ENCODE measurements at regions not wholly inside any gene's neighbourhood (a gene's known extent, or its start where the extent isn't known, plus 50 kb on each side); places are given as distances from the start of the nearest gene placed in this dataset.

DNA sequence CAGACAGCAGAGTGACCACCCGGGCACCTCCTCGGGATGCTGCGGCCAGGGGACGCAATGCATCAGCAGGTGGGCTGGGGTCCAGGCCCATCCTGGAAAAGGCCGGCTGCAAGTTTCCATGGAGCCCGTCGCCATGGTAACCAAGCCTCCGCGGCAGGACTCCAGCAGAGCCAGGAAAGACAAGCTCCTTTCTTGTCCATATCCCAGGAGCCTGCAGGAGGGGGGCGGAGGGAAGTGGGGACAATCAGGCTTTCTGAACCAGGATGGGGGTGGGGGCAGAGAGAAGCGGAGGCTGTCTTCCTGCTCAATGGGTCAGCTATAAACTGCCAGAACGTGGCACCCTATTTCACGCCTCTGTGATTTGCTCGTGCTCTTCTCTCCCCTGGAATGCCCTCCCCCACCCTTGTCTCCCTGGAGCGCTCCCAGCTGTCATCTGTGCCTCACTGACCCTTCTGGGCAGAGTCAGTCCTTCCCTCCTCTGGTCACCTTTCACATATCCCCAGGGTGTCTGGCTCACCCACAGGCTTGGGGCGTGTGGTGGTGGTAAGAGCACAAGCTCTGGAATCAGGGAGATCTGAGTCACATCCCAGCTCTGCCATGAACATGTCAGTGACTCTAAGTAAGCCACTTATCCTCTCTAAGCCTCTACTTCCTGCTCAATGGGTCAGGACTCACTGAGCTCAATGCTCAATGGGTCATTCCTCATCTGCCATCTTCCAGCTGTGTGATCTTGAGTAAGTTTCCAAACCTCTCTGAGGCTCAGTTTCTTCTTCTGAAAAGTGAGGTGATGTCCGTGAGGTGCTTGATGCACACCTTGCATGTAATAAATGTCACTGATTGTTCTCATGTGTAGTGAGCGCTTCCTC is 58.9 kb upstream of the LAPTM5 start:
- Histone ChIP-seq H3K4me1 (replicated peaks in 1 of 2) (peaks cover 0 to 13% of the 10 kb centered on the region in 2 donors), H3K27me3 (no peaks in the 10 kb centered on the region), H3K27ac (peak overlapping the region in 1 of 5 donors; percentile 61), H3K4me3 (no peak overlapping the region), H3K36me3 (replicated peaks in 1 of 2) (no peaks in the 10 kb centered on the region), H3K9me3 (replicated peaks in 1 of 3) (no peaks in the 10 kb centered on the region)
- no peak for TF ChIP-seq CTCF (IDR thresholded peaks at IDR 0.05)
- no peak for TF ChIP-seq POLR2A (IDR thresholded peaks at IDR 0.05)
- intact Hi-C loops (cut with DNase I) = no loop called here
- 43 to 57% (median 48%) methylated on average over 7 to 18 of the region's 18 CpGs for WGBS, 4 donors
- peak in 5 of 7 donors; percentile 53 to 80 (median 63) for DNase-seq

DNA sequence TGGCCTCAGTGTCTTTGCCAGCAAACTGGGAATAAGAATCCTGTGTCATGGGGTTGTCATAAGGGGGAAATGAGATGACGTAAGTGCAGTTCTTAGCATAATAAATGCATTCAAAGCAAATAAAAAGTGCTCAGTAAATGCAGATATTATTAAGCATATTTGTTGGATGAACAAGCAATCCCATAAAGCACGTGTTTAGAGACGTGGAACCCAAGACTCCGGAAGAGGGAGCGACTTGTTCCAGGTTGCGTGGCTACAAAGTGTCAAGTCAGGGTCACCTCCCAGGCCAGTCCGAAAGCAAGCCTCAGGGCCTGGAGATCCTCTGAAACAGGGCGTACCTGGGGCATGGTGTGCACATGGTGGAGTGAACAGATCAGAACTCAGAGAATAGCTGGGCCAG is 58.0 kb upstream of the LAPTM5 start:
- intact Hi-C loops (cut with DNase I) = no loop called here
- TF ChIP-seq CTCF (IDR thresholded peaks at IDR 0.05) (no peak), POLR2A (IDR thresholded peaks at IDR 0.05) (no peak)
- no peaks in the 10 kb centered on the region for H3K36me3 ChIP-seq (replicated peaks in 1 of 2)
- H3K27ac ChIP-seq = no peak overlapping the region
- H3K9me3 ChIP-seq (replicated peaks in 1 of 3) = no peaks in the 10 kb centered on the region
- no peaks in the 10 kb centered on the region for H3K27me3 ChIP-seq
- H3K4me1 ChIP-seq (replicated peaks in 1 of 2) = peaks cover 0 to 12% of the 10 kb centered on the region in 2 donors
- WGBS, 4 donors = 88 to 92% (median 91%) methylated on average over 8 of the region's 8 CpGs
- peak in 1 of 7 donors; percentile 14 for DNase-seq
- no peak overlapping the region for H3K4me3 ChIP-seq

DNA sequence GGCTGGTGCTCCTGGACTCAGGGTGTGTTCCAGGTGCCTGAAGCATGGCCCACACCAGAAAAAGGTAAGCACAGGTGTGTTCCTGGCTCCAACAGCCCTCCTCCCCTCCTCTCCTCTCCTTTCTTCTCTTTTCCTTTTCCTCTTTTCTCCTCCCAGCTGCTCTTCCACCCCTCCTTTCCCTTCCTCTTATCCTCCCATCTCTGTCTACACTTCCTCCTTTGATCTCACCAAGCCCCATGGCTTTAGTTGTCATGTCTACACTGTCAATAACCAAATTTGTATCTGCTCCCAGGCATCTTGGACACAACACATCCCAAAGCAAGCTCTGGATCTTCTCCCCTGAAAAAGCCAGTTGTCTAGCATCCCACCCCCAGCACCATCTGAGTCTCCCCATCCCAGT is 56.7 kb upstream of the LAPTM5 start:
- Histone ChIP-seq H3K27me3 (no peaks in the 10 kb centered on the region), H3K36me3 (replicated peaks in 1 of 2) (no peaks in the 10 kb centered on the region), H3K27ac (no peak overlapping the region), H3K4me1 (replicated peaks in 1 of 2) (peaks cover 4 to 22% of the 10 kb centered on the region in 2 donors), H3K9me3 (replicated peaks in 1 of 3) (no peaks in the 10 kb centered on the region), H3K4me3 (no peak overlapping the region)
- no peak for DNase-seq
- TF ChIP-seq CTCF (IDR thresholded peaks at IDR 0.05) (no peak), POLR2A (IDR thresholded peaks at IDR 0.05) (no peak)
- intact Hi-C loops (cut with DNase I) = no loop called here

DNA sequence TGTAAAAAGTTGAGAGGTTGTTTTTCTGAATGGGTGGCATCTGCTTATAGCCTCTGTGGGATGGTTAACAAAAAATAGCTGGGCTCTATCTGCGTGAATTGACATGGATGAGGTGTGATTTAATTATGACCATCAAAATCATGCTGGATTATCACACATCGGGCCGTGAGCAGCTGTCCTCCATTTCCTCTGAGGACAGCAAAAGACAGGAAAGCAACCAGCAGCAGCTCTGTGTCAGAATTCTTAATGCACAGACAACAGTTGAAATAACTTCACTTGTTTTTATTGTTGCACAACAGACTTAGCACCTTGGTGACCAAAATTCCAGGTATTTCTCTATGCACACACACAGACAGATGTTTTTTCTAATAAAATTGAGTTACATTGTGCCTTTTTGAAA is 54.5 kb upstream of the LAPTM5 start:
- Histone ChIP-seq H3K4me1 (replicated peaks in 1 of 2) (peaks cover 14 to 42% of the 10 kb centered on the region in 2 donors), H3K27me3 (no peaks in the 10 kb centered on the region), H3K9me3 (replicated peaks in 1 of 3) (no peaks in the 10 kb centered on the region), H3K4me3 (no peak overlapping the region), H3K36me3 (replicated peaks in 1 of 2) (no peaks in the 10 kb centered on the region), H3K27ac (no peak overlapping the region)
- intact Hi-C loops (cut with DNase I) = no loop called here
- peak in 1 of 7 donors; percentile 5 for DNase-seq
- no peak for TF ChIP-seq CTCF (IDR thresholded peaks at IDR 0.05)
- TF ChIP-seq POLR2A (IDR thresholded peaks at IDR 0.05) = no peak
- 71 to 90% (median 81%) methylated on average over 3 of the region's 3 CpGs for WGBS, 4 donors

All from adrenal gland (tissue), 9 donors.